ENCODE measurements at regions not wholly inside any gene's neighbourhood (a gene's known extent, or its start where the extent isn't known, plus 50 kb on each side); places are given as distances from the start of the nearest gene placed in this dataset.

DNA sequence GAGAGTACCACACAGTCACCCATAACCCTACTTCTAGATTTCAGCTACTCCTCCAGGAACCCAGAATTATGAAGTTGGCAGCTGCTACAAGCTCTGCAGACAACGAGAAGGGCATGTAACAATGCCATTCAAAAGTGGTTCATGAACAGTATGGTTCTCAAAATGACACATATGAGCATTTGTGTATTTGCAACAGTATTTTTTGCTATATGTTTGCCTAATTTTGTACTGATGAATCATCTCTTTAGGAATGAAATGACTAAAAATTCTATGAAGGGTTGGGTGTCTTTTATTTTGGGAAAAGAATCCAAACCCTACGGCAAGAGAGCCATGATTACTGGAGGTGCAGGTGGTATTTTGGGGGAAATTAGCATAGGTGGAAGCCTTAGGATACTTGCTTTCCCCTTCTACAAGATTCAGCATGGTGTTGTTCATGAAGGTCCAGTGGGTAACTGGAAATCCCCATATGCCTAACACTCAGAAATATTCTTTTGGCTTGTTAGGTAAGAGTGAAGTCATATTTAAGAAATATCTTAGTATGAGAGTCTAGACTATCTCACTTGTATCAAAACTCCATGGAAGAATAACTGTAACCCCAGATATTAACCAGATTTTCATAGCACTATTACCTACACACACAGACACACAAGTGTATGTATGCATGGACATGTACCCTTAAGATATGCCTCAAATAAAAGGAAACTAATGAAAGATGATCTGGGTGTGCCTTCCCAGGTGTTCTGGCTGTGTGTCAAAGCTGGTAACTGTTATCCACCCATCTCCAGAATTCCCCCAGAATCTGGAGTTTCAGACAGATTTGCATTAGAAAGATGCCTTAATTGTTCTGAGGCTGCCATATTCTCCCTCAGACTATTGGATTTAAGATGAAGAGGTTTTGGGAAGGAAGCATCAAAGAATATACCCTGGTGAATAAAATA lies 688.2 kb upstream of the SOX9 start:
- Histone ChIP-seq H3K23me2 (ENCODE audit: low read depth, low read length) (no peaks in the 10 kb centered on the region), H3K4ac (replicated peaks; ENCODE audit: insufficient read length, low read depth, low read length) (no peak overlapping the region), H3K9ac (replicated peaks in 1 of 4; ENCODE audit: extremely low read depth in 1 of 4, low read depth in 3 of 4, low read length in 3 of 4) (no peak overlapping the region), H3K79me2 (ENCODE audit: control insufficient read depth in 1 of 2, insufficient read depth in 2 of 2, low read length in 2 of 2) (no peaks in the 10 kb centered on the region), H3K9me3 (ENCODE audit: insufficient read depth in 2 of 2, low read depth in 1 of 2, low read length in 1 of 2) (peaks cover 0 to 6% of the 10 kb centered on the region in 2 experiments; a peak in 1 of 4 replicates), H2AFZ (ENCODE audit: low read length) (no peak overlapping the region), H3K4me1 (replicated peaks in 1 of 4; ENCODE audit: control insufficient read depth in 3 of 4, insufficient read depth in 4 of 4, low read length in 3 of 4) (no peaks in the 10 kb centered on the region), H2BK120ac (replicated peaks; ENCODE audit: low read depth, low read length) (no peak overlapping the region), H4K20me1 (replicated peaks in 1 of 2; ENCODE audit: control insufficient read depth in 1 of 2, insufficient read depth in 2 of 2, low read length in 2 of 2) (no peaks in the 10 kb centered on the region), H3K36me3 (ENCODE audit: control insufficient read depth in 2 of 4, insufficient read depth in 4 of 4, low read length in 3 of 4) (no peaks in the 10 kb centered on the region), H3K27me3 (replicated peaks in 1 of 4; ENCODE audit: control insufficient read depth in 3 of 4, extremely low read depth in 1 of 4, insufficient read depth in 3 of 4, low read length in 3 of 4) (no peaks in the 10 kb centered on the region), H2BK12ac (ENCODE audit: low read depth, low read length) (no peak overlapping the region), H2BK5ac (ENCODE audit: low read depth, low read length) (no peak overlapping the region), H3K4me2 (ENCODE audit: insufficient read depth in 1 of 2, low read depth in 2 of 2, low read length in 2 of 2) (no peak overlapping the region), H3K23ac (ENCODE audit: insufficient read length) (no peak overlapping the region), H3K14ac (ENCODE audit: insufficient read length) (no peak overlapping the region), H3K27ac (ENCODE audit: low read depth, low read length) (no peak overlapping the region), H3K79me1 (ENCODE audit: low read depth, low read length) (no peaks in the 10 kb centered on the region), H2BK20ac (ENCODE audit: low read length) (no peak overlapping the region), H3K56ac (replicated peaks; ENCODE audit: insufficient read length, low read depth, low read length) (no peak overlapping the region), H2BK15ac (ENCODE audit: low read length) (no peak overlapping the region), H4K5ac (ENCODE audit: insufficient read length, low read depth, low read length) (no peak overlapping the region), H3K18ac (ENCODE audit: extremely low read depth, low read length) (no peak overlapping the region), H3K4me3 (ENCODE audit: extremely low read depth in 1 of 4, insufficient read depth in 2 of 4, low read depth in 3 of 4, low read length in 4 of 4) (no peak overlapping the region), H4K91ac (replicated peaks; ENCODE audit: insufficient read length, low read length) (no peak overlapping the region), H4K8ac (ENCODE audit: extremely low read depth, insufficient read depth, low read length) (no peak overlapping the region), H2AK5ac (ENCODE audit: low read depth, low read length) (no peak overlapping the region)
- no peak for FAIRE-seq
- ChIA-PET CTCF (ENCODE audit: partially characterized antibody) (no interaction called here), POLR2A (ENCODE audit: partially characterized antibody) (no interaction called here)
- 97% methylated on average over 2 of the region's 2 CpGs; no CpG with 5 or more reads in 1 of the 2 experiments for WGBS, 2 experiments (ENCODE audit: extremely low coverage in 1 of 2, insufficient coverage in 1 of 2, insufficient read length in 1 of 2, insufficient replicate concordance in 2 of 2, low coverage in 1 of 2, low lambda C conversion rate in 2 of 2, missing lambda C conversion rate in 1 of 2)
- no peak for DNase-seq (ENCODE audit: low read depth in 1 of 2, low spot score in 2 of 2)
- no peak for TF ChIP-seq YY1 (IDR thresholded peaks at IDR 0.05; ENCODE audit: low read depth, low read length)
- no peak for TF ChIP-seq KDM5A (IDR thresholded peaks at IDR 0.05; ENCODE audit: low read length)
- no peak for TF ChIP-seq HDAC6 (IDR thresholded peaks at IDR 0.05; ENCODE audit: low read depth, low read length)
- no peak for TF ChIP-seq PHF8 (conservative IDR thresholded peaks at IDR 0.05; ENCODE audit: low read depth, low read length)
- no peak for TF ChIP-seq KDM1A (IDR thresholded peaks at IDR 0.05; ENCODE audit: borderline replicate concordance, low read length)
- no peak for TF ChIP-seq GABPA (IDR thresholded peaks at IDR 0.05; ENCODE audit: borderline replicate concordance, insufficient read depth, low read length)
- no peak for TF ChIP-seq POLR2AphosphoS5 (IDR thresholded peaks at IDR 0.05; ENCODE audit: low read depth, low read length)
- TF ChIP-seq GTF2F1 (IDR thresholded peaks at IDR 0.05; ENCODE audit: borderline replicate concordance, low read depth, low read length), result no peak
- TF ChIP-seq HDAC2 (IDR thresholded peaks at IDR 0.05; ENCODE audit: borderline replicate concordance in 1 of 2, low read depth in 2 of 2, low read length in 2 of 2), result no peak
- no peak for TF ChIP-seq JUN (IDR thresholded peaks at IDR 0.05; ENCODE audit: low read depth, low read length)
- no peak for TF ChIP-seq TBP (IDR thresholded peaks at IDR 0.05; ENCODE audit: low read depth, low read length)
- no peak for TF ChIP-seq RXRA (IDR thresholded peaks at IDR 0.05; ENCODE audit: insufficient read depth, low read depth, low read length)
- no peak for TF ChIP-seq MAFK (IDR thresholded peaks at IDR 0.05; ENCODE audit: low read depth, low read length)
